A549 (cell line): ENCODE measurements at regions not wholly inside any gene's neighbourhood (a gene's known extent, or its start where the extent isn't known, plus 50 kb on each side); places are given as distances from the start of the nearest gene placed in this dataset.

Source experiments
- ATAC-seq, 2 experiments: fragments of 200-7000 bp in 1 of 2; fragments of >200 bp in 1 of 2; cut with Nextera tagmentation in 1 of 2; cut with Tn5 transposase in 1 of 2; 3 replicates each; pipeline versions ENCODE4 v1.8.0 to v1.9.1; 2018 to 2020; ENCODE audit warnings: mild to moderate bottlenecking in 1 of 2, moderate library complexity in 1 of 2
- CTCF ChIA-PET: fragments of 300-600 bp; sonication (Branson Sonifier 250); formaldehyde crosslinking; extraction: SDS; loops from one replicate; lab custom pipeline; 2021; ENCODE audit warnings: antibody characterized with exemption, inconsistent platforms; lab: Yijun Ruan, JAX
- POLR2A ChIA-PET: fragments of 350-600 bp; formaldehyde crosslinking; extraction: SDS; loops from one replicate; lab custom pipeline; 2021; ENCODE audit warnings: antibody characterized with exemption, inconsistent platforms; lab: Yijun Ruan, JAX
- DNase-seq, 2 experiments: peaks; one replicate each; pipeline versions ENCODE4 v3.0.0 to v3.0.0-alpha.2; 2011 to 2016; ENCODE audit warnings: low read depth in 1 of 2, low spot score in 1 of 2
- FAIRE-seq: peaks from 2 replicates; lab custom pipeline; 2011; peaks lifted over from hg19 to GRCh38; lab: Jason Lieb, UNC
- H3K27ac ChIP-seq, 2 experiments: fragments of >200 bp; sonication (Bioruptor Twin); formaldehyde crosslinking; 3 replicates each; pipeline ENCODE4 v1.5.1; 2016 to 2017
- H3K4me1 ChIP-seq: fragments of >200 bp; sonication (Bioruptor Twin); formaldehyde crosslinking; 3 replicates; pipeline ENCODE4 v1.6.1; 2016
- H3K4me2 ChIP-seq: fragments of >200 bp; sonication (Bioruptor Twin); formaldehyde crosslinking; 3 replicates; pipeline ENCODE4 v1.6.1; 2016
- H3K4me3 ChIP-seq: fragments of >200 bp; sonication (Bioruptor Twin); formaldehyde crosslinking; 3 replicates; pipeline ENCODE4 v1.5.1; 2016
- H3K9me3 ChIP-seq: fragments of >200 bp; sonication (Bioruptor Twin); formaldehyde crosslinking; 3 replicates; pipeline ENCODE4 v1.6.1; 2016
- CEBPB ChIP-seq, 2 experiments: fragments of >200 bp in 1 of 2; sonication (Bioruptor Twin) in 1 of 2; formaldehyde crosslinking in 1 of 2; IDR thresholded peaks; 2 replicates each; pipeline ENCODE4 v1.6.1; 2012 to 2016
- CTCF ChIP-seq: fragments of >200 bp; sonication (Bioruptor Twin); formaldehyde crosslinking; IDR thresholded peaks from 3 replicates; pipeline ENCODE4 v1.5.1; 2016
- E2F6 ChIP-seq: IDR thresholded peaks from 2 replicates; pipeline ENCODE4 v1.6.1; 2012; ENCODE audit warnings: low read depth, borderline replicate concordance
- EHF ChIP-seq: fragments of 250-450 bp; sonication (Bioruptor Pico); IDR thresholded peaks from 2 replicates; pipeline ENCODE4 v1.5.0; 2020; ENCODE audit warnings: mild to moderate bottlenecking
- ELK1 ChIP-seq: fragments of 150-350 bp; IDR thresholded peaks from 2 replicates; pipeline ENCODE4 v1.6.1; 2014; ENCODE audit warnings: low read depth, mild to moderate bottlenecking, low read length
- ESRRA ChIP-seq: fragments of 150-350 bp; IDR thresholded peaks from 2 replicates; pipeline ENCODE4 v1.6.1; 2014; ENCODE audit warnings: mild to moderate bottlenecking, low read length, borderline replicate concordance
- FOSB ChIP-seq: fragments of 250-450 bp; sonication (Bioruptor Pico); IDR thresholded peaks from 2 replicates; pipeline ENCODE4 v1.5.0; 2020; ENCODE audit warnings: mild to moderate bottlenecking, moderate library complexity
- GATA3 ChIP-seq: IDR thresholded peaks from 2 replicates; pipeline ENCODE4 v1.6.1; 2012; ENCODE audit warnings: borderline replicate concordance
- HDAC2 ChIP-seq: fragments of 200-600 bp; sonication (generic); IDR thresholded peaks from 2 replicates; pipeline ENCODE4 v1.6.1; 2016
- HES2 ChIP-seq: fragments of >200 bp; sonication (Bioruptor Twin); formaldehyde crosslinking; IDR thresholded peaks from 2 replicates; pipeline ENCODE4 v1.6.1; 2016
- HMGXB4 ChIP-seq: fragments of 250-450 bp; sonication (Bioruptor Pico); IDR thresholded peaks from 2 replicates; pipeline ENCODE4 v1.5.0; 2021; ENCODE audit warnings: mild to moderate bottlenecking, moderate library complexity, borderline replicate concordance
- HOXB5 ChIP-seq: fragments of 250-450 bp; sonication (Bioruptor Pico); IDR thresholded peaks from 2 replicates; pipeline ENCODE4 v1.5.0; 2020; ENCODE audit warnings: mild to moderate bottlenecking, moderate library complexity
- KDM1A ChIP-seq: fragments of 200-600 bp; sonication (generic); IDR thresholded peaks from 2 replicates; pipeline ENCODE4 v1.6.1; 2016; ENCODE audit warnings: low read depth, mild to moderate bottlenecking
- KDM5A ChIP-seq: fragments of 200-600 bp; sonication (generic); IDR thresholded peaks from 2 replicates; pipeline ENCODE4 v1.6.1; 2016; ENCODE audit warnings: antibody characterized with exemption, mild to moderate bottlenecking
- MAFK ChIP-seq: fragments of 450-650 bp; IDR thresholded peaks from 2 replicates; pipeline ENCODE4 v1.6.1; 2014; ENCODE audit not compliant: partially characterized antibody
- MAZ ChIP-seq: fragments of 150-350 bp; IDR thresholded peaks from 2 replicates; pipeline ENCODE4 v1.6.1; 2014; ENCODE audit warnings: antibody characterized with exemption, low read depth, low read length, borderline replicate concordance
- NFE2L2 ChIP-seq: fragments of 150-350 bp; conservative IDR thresholded peaks from 2 replicates; pipeline ENCODE4 v1.6.1; 2014; ENCODE audit warnings: low read length
- NPAS2 ChIP-seq: fragments of 250-450 bp; sonication (Bioruptor Pico); IDR thresholded peaks from 2 replicates; pipeline ENCODE4 v1.8.0; 2022; ENCODE audit warnings: mild to moderate bottlenecking, moderate library complexity, borderline replicate concordance
- NR3C1 ChIP-seq: fragments of >200 bp; sonication (Bioruptor Twin); formaldehyde crosslinking; IDR thresholded peaks from 3 replicates; pipeline ENCODE4 v1.6.1; 2017
- PHF8 ChIP-seq: fragments of 200-600 bp; sonication (generic); IDR thresholded peaks from 2 replicates; pipeline ENCODE4 v1.6.1; 2016; ENCODE audit warnings: low read depth, mild to moderate bottlenecking, antibody characterized with exemption, moderate library complexity, borderline replicate concordance
- POLR2A ChIP-seq: IDR thresholded peaks from 2 replicates; pipeline ENCODE4 v1.6.1; 2012; ENCODE audit warnings: mild to moderate bottlenecking, low read length
- RARB ChIP-seq: fragments of 250-450 bp; sonication (Bioruptor Pico); IDR thresholded peaks from 2 replicates; pipeline ENCODE4 v1.8.0; 2021; ENCODE audit warnings: mild to moderate bottlenecking, moderate library complexity
- RFX5 ChIP-seq: fragments of 450-650 bp; IDR thresholded peaks from 2 replicates; pipeline ENCODE4 v1.7.1; 2014; ENCODE audit warnings: antibody characterized with exemption, mild to moderate bottlenecking, moderate library complexity
- ZC3H11A ChIP-seq: fragments of 450-650 bp; IDR thresholded peaks from 2 replicates; pipeline ENCODE4 v1.6.1; 2014; ENCODE audit warnings: antibody characterized with exemption, mild to moderate bottlenecking
- ZNF302 ChIP-seq: fragments of 250-450 bp; sonication (Bioruptor Pico); IDR thresholded peaks from 2 replicates; pipeline ENCODE4 v1.9.0; 2021; ENCODE audit warnings: inconsistent platforms, mild to moderate bottlenecking, moderate library complexity
- WGBS: methylation state at CpG from one replicate; pipeline ENCODE4 v1.1.6; 2017; ENCODE audit errors: missing lambda C conversion rate; 5-methylcytosine and 5-hydroxymethylcytosine counted together
- TF ChIP-seq, protein P1 (sequence below): fragments of 200-600 bp; sonication (generic); IDR thresholded peaks from 2 replicates; pipeline ENCODE4 v1.6.1; 2016; ENCODE audit warnings: antibody characterized with exemption, mild to moderate bottlenecking, moderate library complexity
- TF ChIP-seq, protein P2 (sequence below): IDR thresholded peaks from 2 replicates; pipeline ENCODE4 v1.6.1; 2012

- FAIRE-seq, result no peak
- Histone ChIP-seq H3K4me1 (no peaks in the 10 kb centered on the region), H3K9me3 (no peaks in the 10 kb centered on the region), H3K4me3 (no peak overlapping the region), H3K4me2 (no peak overlapping the region), H3K27ac (no peak overlapping the region)
- ChIA-PET CTCF (interaction anchor here (1.0 to 1.1 kb wide), 2 partner anchors 38 kb away, joined by 3 read pairs; no protein-coding TSS in a partner anchor), POLR2A (no interaction called here)
- DNase-seq, result no peak
- no peak for ATAC-seq
- WGBS, result 58% methylated on average over 4 of the region's 4 CpGs
- no peak for TF ChIP-seq NFE2L2
- no peak for TF ChIP-seq ZC3H11A
- no peak for TF ChIP-seq E2F6
- TF ChIP-seq NPAS2 (CRISPR knock-in tag), result no peak
- TF ChIP-seq MAZ, result no peak
- no peak for TF ChIP-seq POLR2A
- TF ChIP-seq MAFK, result no peak
- TF ChIP-seq ESRRA, result no peak
- TF ChIP-seq, protein P1, sequence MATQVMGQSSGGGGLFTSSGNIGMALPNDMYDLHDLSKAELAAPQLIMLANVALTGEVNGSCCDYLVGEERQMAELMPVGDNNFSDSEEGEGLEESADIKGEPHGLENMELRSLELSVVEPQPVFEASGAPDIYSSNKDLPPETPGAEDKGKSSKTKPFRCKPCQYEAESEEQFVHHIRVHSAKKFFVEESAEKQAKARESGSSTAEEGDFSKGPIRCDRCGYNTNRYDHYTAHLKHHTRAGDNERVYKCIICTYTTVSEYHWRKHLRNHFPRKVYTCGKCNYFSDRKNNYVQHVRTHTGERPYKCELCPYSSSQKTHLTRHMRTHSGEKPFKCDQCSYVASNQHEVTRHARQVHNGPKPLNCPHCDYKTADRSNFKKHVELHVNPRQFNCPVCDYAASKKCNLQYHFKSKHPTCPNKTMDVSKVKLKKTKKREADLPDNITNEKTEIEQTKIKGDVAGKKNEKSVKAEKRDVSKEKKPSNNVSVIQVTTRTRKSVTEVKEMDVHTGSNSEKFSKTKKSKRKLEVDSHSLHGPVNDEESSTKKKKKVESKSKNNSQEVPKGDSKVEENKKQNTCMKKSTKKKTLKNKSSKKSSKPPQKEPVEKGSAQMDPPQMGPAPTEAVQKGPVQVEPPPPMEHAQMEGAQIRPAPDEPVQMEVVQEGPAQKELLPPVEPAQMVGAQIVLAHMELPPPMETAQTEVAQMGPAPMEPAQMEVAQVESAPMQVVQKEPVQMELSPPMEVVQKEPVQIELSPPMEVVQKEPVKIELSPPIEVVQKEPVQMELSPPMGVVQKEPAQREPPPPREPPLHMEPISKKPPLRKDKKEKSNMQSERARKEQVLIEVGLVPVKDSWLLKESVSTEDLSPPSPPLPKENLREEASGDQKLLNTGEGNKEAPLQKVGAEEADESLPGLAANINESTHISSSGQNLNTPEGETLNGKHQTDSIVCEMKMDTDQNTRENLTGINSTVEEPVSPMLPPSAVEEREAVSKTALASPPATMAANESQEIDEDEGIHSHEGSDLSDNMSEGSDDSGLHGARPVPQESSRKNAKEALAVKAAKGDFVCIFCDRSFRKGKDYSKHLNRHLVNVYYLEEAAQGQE, result no peak
- TF ChIP-seq, protein P2, sequence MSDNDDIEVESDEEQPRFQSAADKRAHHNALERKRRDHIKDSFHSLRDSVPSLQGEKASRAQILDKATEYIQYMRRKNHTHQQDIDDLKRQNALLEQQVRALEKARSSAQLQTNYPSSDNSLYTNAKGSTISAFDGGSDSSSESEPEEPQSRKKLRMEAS, result no peak
- TF ChIP-seq KDM5A, result no peak
- TF ChIP-seq HOXB5 (CRISPR knock-in tag), result no peak
- TF ChIP-seq ELK1, result no peak
- TF ChIP-seq NR3C1, result no peak
- no peak for TF ChIP-seq HDAC2
- no peak for TF ChIP-seq KDM1A
- TF ChIP-seq FOSB (CRISPR knock-in tag), result no peak
- no peak for TF ChIP-seq CEBPB (IDR thresholded peaks at IDR 0.05)
- no peak for TF ChIP-seq CTCF
Measured at GRCh38 chr2:17271416-17271815, 246.8 kb downstream of the RAD51AP2 start.

DNA sequence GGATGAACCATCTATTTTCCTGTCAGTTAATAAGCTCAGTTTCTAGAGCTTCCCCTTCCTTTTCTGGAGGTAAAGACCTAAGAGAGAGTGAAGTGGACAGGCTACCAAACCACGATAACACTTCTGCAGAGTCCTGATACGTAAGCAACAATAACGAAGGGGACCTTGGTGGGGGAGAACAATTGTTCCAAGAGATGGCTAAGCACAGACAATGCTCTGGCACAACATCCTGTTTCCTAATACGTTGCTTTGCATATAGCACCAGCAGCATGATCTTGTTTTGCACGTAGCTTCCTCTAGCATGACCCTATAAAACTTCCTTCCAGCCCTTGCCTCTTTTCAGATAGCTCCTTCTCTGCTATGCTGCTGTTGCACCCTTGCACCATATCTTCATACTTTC, 247.3 kb downstream of the RAD51AP2 start:
- Histone ChIP-seq H3K4me1 (no peaks in the 10 kb centered on the region), H3K27ac (no peak overlapping the region), H3K9me3 (no peaks in the 10 kb centered on the region), H3K4me2 (no peak overlapping the region), H3K4me3 (no peak overlapping the region)
- no peak for ATAC-seq
- FAIRE-seq, result no peak
- POLR2A ChIA-PET, result no interaction called here
- CTCF ChIA-PET, result interaction anchor here (1.1 kb wide), 1 partner anchor 38 kb away, joined by 3 read pairs; no protein-coding TSS in a partner anchor
- 8% methylated on average over 5 of the region's 5 CpGs for whole genome bisulfite sequencing
- no peak for DNase-seq
- TF ChIP-seq RFX5 (no peak), CTCF (no peak), GATA3 (no peak), PHF8 (no peak), ZNF302 (CRISPR knock-in tag) (no peak), HMGXB4 (CRISPR knock-in tag) (no peak), POLR2A (no peak), HES2 (no peak), RARB (no peak), EHF (no peak)
